HCT116 (cell line): ENCODE measurements at regions not wholly inside any gene's neighbourhood (a gene's known extent, or its start where the extent isn't known, plus 50 kb on each side); places are given as distances from the start of the nearest gene placed in this dataset.

Source experiments
- ATAC-seq: fragments of 200-7000 bp; cut with Tn5 transposase; 2 replicates; pipeline ENCODE4 v1.9.1; 2020; ENCODE audit warnings: mild to moderate bottlenecking, moderate library complexity
- BruUV-seq: library from RNA; stranded (reverse); fragments of 400-500 nt; replicated peaks from 2 replicates; lab custom pipeline; 2021; lab: Mats Ljungman, UMichigan
- CTCF ChIA-PET: fragments of 300-600 bp; sonication (Branson Sonifier 250); formaldehyde crosslinking; loops from one replicate; lab custom pipeline; 2021; ENCODE audit warnings: antibody characterized with exemption; lab: Charles Lee
- POLR2A ChIA-PET: fragments of 300-600, 350-600 bp; sonication (Branson Sonifier 250); formaldehyde crosslinking; loops from one replicate; lab custom pipeline; 2021; ENCODE audit warnings: antibody characterized with exemption; lab: Charles Lee
- RAD21 ChIA-PET, 2 experiments: fragments of 300-600 bp; sonication (Branson Sonifier 250); formaldehyde crosslinking; loops; one replicate each; lab custom pipeline; 2023; ENCODE audit warnings: low total read pairs in 2 of 2; ENCODE audit not compliant: uncharacterized antibody in 2 of 2, unreplicated experiment in 2 of 2, low non-redundant PET in 1 of 2; lab: Charles Lee
- DNase-seq: peaks from one replicate; pipeline ENCODE4 v3.0.0-alpha.2; 2010; ENCODE audit warnings: low read depth, low spot score
- H2AFZ ChIP-seq: fragments of 200-600 bp; shearing (Covaris generic), sonication (generic); 2 replicates; pipeline ENCODE4 v1.6.1; 2017; ENCODE audit warnings: low read depth, mixed run types, mixed read lengths, antibody characterized with exemption, low read length; ENCODE audit not compliant: poor library complexity, severe bottlenecking
- H3K27ac ChIP-seq: 2 replicates; pipeline ENCODE4 v1.5.1; 2012; ENCODE audit warnings: low read depth, low read length
- H3K27me3 ChIP-seq: fragments of 200-600 bp; sonication (generic); 2 replicates; pipeline ENCODE4 v1.6.1; 2016; ENCODE audit warnings: mixed run types, low read length, mixed read lengths; ENCODE audit not compliant: insufficient read depth
- H3K36me3 ChIP-seq, 2 experiments: fragments of 200-500 bp in 1 of 2; fragments of 200-600 bp in 1 of 2; sonication (Bioruptor generic) in 1 of 2; sonication (generic) in 1 of 2; 2 replicates each; pipeline versions ENCODE4 v1.5.1 to v1.6.1; 2014 to 2016; ENCODE audit warnings: low read length in 2 of 2, inconsistent platforms in 1 of 2, mixed read lengths in 1 of 2, mixed run types in 1 of 2; ENCODE audit not compliant: insufficient read depth in 2 of 2, control insufficient read depth in 1 of 2
- H3K4me1 ChIP-seq, 2 experiments: fragments of 200-600 bp in 1 of 2; sonication (generic) in 1 of 2; 2 replicates each; pipeline versions ENCODE4 v1.5.1 to v1.6.1; 2012 to 2017; ENCODE audit warnings: low read length in 2 of 2, inconsistent platforms in 1 of 2, mild to moderate bottlenecking in 1 of 2, mixed read lengths in 1 of 2, mixed run types in 1 of 2, moderate library complexity in 1 of 2; ENCODE audit not compliant: insufficient read depth in 2 of 2, control insufficient read depth in 1 of 2
- H3K4me2 ChIP-seq: fragments of 200-600 bp; sonication (generic); 2 replicates; pipeline ENCODE4 v1.6.1; 2017; ENCODE audit warnings: mixed run types, low read length, mixed read lengths
- H3K4me3 ChIP-seq, 2 experiments: fragments of 200-600 bp in 1 of 2; sonication (generic) in 1 of 2; replicated peaks in 1 of 2; 2 replicates each; pipeline ENCODE4 v1.5.1; 2011 to 2016; ENCODE audit warnings: low read length in 2 of 2, control low read depth in 1 of 2, low read depth in 1 of 2, mild to moderate bottlenecking in 1 of 2, mixed read lengths in 1 of 2, mixed run types in 1 of 2
- H3K79me2 ChIP-seq: fragments of 200-600 bp; sonication (generic); 2 replicates; pipeline ENCODE4 v1.6.1; 2017; ENCODE audit warnings: mild to moderate bottlenecking, mixed run types, low read length, moderate library complexity, mixed read lengths; ENCODE audit not compliant: insufficient read depth
- H3K9ac ChIP-seq: fragments of 200-600 bp; sonication (generic); 2 replicates; pipeline ENCODE4 v1.6.1; 2016; ENCODE audit warnings: low read length, mixed read lengths
- H3K9me2 ChIP-seq: fragments of 200-600 bp; sonication (generic), shearing (Covaris generic); 2 replicates; pipeline ENCODE4 v1.6.1; 2017; ENCODE audit warnings: mixed run types, mild to moderate bottlenecking, moderate library complexity; ENCODE audit not compliant: insufficient read depth
- H3K9me3 ChIP-seq, 2 experiments: fragments of 200-500 bp in 1 of 2; fragments of 200-600 bp in 1 of 2; sonication (Bioruptor generic) in 1 of 2; sonication (generic) in 1 of 2; 2 replicates each; pipeline ENCODE4 v1.6.1; 2014 to 2017; ENCODE audit warnings: low read length in 2 of 2, mixed read lengths in 2 of 2, inconsistent platforms in 1 of 2, low read depth in 1 of 2, mild to moderate bottlenecking in 1 of 2, mixed run types in 1 of 2, moderate library complexity in 1 of 2; ENCODE audit not compliant: control insufficient read depth in 1 of 2, insufficient read depth in 1 of 2
- H4K20me1 ChIP-seq: fragments of 200-600 bp; sonication (generic), shearing (Covaris generic); 2 replicates; pipeline ENCODE4 v1.6.1; 2017; ENCODE audit warnings: mixed run types, mild to moderate bottlenecking, moderate library complexity; ENCODE audit not compliant: insufficient read depth
- CBX3 ChIP-seq: IDR thresholded peaks from 2 replicates; pipeline ENCODE4 v1.6.1; 2012; ENCODE audit warnings: low read depth
- CEBPB ChIP-seq: IDR thresholded peaks from 2 replicates; pipeline ENCODE4 v1.6.1; 2012; ENCODE audit warnings: low read depth
- EGR1 ChIP-seq: IDR thresholded peaks from 2 replicates; pipeline ENCODE4 v1.6.1; 2012; ENCODE audit warnings: low read depth
- EZH2 ChIP-seq: fragments of 200-600 bp; sonication (generic); IDR thresholded peaks from 2 replicates; pipeline ENCODE4 v1.6.1; 2017; ENCODE audit warnings: antibody characterized with exemption, mixed run types
- POLR2A ChIP-seq: IDR thresholded peaks from 2 replicates; pipeline ENCODE4 v1.7.0; 2011; ENCODE audit warnings: borderline replicate concordance; ENCODE audit not compliant: insufficient read depth, insufficient read length; ENCODE audit errors: extremely low read depth
- POLR2AphosphoS5 ChIP-seq: IDR thresholded peaks from 2 replicates; pipeline ENCODE4 v1.6.1; 2011; ENCODE audit warnings: mild to moderate bottlenecking, low read depth, low read length, moderate library complexity
- RAD21 ChIP-seq: IDR thresholded peaks from 2 replicates; pipeline ENCODE4 v1.6.1; 2012; ENCODE audit warnings: low read depth, mild to moderate bottlenecking
- SIN3A ChIP-seq: IDR thresholded peaks from 2 replicates; pipeline ENCODE4 v1.6.1; 2012; ENCODE audit warnings: low read depth
- SRF ChIP-seq: IDR thresholded peaks from 2 replicates; pipeline ENCODE4 v1.6.1; 2012; ENCODE audit warnings: low read depth
- TCF7L2 ChIP-seq: IDR thresholded peaks from 2 replicates; pipeline ENCODE4 v1.7.0; 2011; ENCODE audit warnings: borderline replicate concordance, inconsistent platforms; ENCODE audit not compliant: insufficient read depth, insufficient read length; ENCODE audit errors: extremely low read depth
- YY1 ChIP-seq: IDR thresholded peaks from 2 replicates; pipeline ENCODE4 v1.6.1; 2011; ENCODE audit warnings: low read length, low read depth, moderate library complexity, mild to moderate bottlenecking; ENCODE audit not compliant: insufficient replicate concordance; ENCODE audit errors: extremely low read depth
- ZFX ChIP-seq: fragments of 450-650 bp; IDR thresholded peaks from 2 replicates; pipeline ENCODE4 v1.6.1; 2017
- ZNF274 ChIP-seq: fragments of 200-500 bp; sonication (Bioruptor generic); IDR thresholded peaks from 2 replicates; pipeline ENCODE4 v1.6.1; 2014; ENCODE audit warnings: mild to moderate bottlenecking, low read depth, low read length, inconsistent platforms
- intact Hi-C: fragments of 100-400 bp; cut with micrococcal nuclease; formaldehyde crosslinking; loops from 2 replicates; pipeline ENCODE4 v1.10.0; 2022
- TF ChIP-seq, protein P1 (sequence below): IDR thresholded peaks from 2 replicates; pipeline ENCODE4 v1.6.1; 2012; ENCODE audit warnings: low read depth
- TF ChIP-seq, protein P2 (sequence below): IDR thresholded peaks from 2 replicates; pipeline ENCODE4 v1.6.1; 2012
- TF ChIP-seq, protein P3 (sequence below): IDR thresholded peaks from 2 replicates; pipeline ENCODE4 v1.6.1; 2012
- TF ChIP-seq, protein P4 (sequence below), 3 experiments: fragments of 200-600 bp in 1 of 3; sonication (generic) in 1 of 3; IDR thresholded peaks in 2 of 3; conservative IDR thresholded peaks in 1 of 3; 2 replicates each; pipeline ENCODE4 v1.5.1; 2012 to 2017; ENCODE audit warnings: low read depth in 2 of 3, low read length in 2 of 3, antibody characterized with exemption in 1 of 3, borderline replicate concordance in 1 of 3, control low read depth in 1 of 3, mild to moderate bottlenecking in 1 of 3, mixed read lengths in 1 of 3, mixed run types in 1 of 3, moderate library complexity in 1 of 3; ENCODE audit not compliant: insufficient read depth in 1 of 3
- TF ChIP-seq, protein P5 (sequence below): IDR thresholded peaks from 2 replicates; pipeline ENCODE4 v1.6.1; 2011; ENCODE audit warnings: mild to moderate bottlenecking, low read length, moderate library complexity; ENCODE audit not compliant: insufficient replicate concordance; ENCODE audit errors: extremely low read depth

DNA sequence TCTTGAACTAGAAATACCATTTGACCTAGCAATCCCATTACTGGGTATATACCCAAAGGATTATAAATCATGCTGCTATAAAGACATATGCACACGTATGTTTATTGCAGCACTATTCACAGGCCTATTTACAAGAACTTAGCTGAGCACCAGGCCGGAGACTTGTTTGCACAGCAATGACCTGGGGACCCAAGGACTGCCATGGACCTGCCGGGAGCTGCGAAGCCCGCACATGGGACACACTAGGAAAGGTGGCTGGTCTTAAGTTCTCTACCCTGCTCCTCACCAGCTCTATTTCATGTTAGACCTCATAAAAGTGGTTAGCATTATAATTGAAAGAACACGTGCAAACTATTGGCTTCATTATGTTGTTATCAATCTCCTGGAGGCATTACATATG lies 70.4 kb upstream of the CST7 start:
- Histone ChIP-seq H3K9me2 (no peaks in the 10 kb centered on the region), H3K27ac (no peak overlapping the region), H3K9me3 (no peaks in the 10 kb centered on the region), H4K20me1 (no peaks in the 10 kb centered on the region), H3K4me1 (no peaks in the 10 kb centered on the region), H3K36me3 (no peaks in the 10 kb centered on the region), H3K27me3 (peaks cover 20% of the 10 kb centered on the region), H3K79me2 (no peaks in the 10 kb centered on the region), H3K4me3 (no peak overlapping the region), H2AFZ (no peak overlapping the region), H3K4me2 (no peak overlapping the region), H3K9ac (no peak overlapping the region)
- ChIA-PET CTCF (no interaction called here), RAD21 (no interaction called here), POLR2A (no interaction called here)
- no peak for DNase-seq
- ATAC-seq: no peak
- no TSS peak for BruUV-seq
- intact Hi-C loops: no loop called here
- TF ChIP-seq, protein P1, sequence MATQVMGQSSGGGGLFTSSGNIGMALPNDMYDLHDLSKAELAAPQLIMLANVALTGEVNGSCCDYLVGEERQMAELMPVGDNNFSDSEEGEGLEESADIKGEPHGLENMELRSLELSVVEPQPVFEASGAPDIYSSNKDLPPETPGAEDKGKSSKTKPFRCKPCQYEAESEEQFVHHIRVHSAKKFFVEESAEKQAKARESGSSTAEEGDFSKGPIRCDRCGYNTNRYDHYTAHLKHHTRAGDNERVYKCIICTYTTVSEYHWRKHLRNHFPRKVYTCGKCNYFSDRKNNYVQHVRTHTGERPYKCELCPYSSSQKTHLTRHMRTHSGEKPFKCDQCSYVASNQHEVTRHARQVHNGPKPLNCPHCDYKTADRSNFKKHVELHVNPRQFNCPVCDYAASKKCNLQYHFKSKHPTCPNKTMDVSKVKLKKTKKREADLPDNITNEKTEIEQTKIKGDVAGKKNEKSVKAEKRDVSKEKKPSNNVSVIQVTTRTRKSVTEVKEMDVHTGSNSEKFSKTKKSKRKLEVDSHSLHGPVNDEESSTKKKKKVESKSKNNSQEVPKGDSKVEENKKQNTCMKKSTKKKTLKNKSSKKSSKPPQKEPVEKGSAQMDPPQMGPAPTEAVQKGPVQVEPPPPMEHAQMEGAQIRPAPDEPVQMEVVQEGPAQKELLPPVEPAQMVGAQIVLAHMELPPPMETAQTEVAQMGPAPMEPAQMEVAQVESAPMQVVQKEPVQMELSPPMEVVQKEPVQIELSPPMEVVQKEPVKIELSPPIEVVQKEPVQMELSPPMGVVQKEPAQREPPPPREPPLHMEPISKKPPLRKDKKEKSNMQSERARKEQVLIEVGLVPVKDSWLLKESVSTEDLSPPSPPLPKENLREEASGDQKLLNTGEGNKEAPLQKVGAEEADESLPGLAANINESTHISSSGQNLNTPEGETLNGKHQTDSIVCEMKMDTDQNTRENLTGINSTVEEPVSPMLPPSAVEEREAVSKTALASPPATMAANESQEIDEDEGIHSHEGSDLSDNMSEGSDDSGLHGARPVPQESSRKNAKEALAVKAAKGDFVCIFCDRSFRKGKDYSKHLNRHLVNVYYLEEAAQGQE: no peak
- TF ChIP-seq, protein P2, sequence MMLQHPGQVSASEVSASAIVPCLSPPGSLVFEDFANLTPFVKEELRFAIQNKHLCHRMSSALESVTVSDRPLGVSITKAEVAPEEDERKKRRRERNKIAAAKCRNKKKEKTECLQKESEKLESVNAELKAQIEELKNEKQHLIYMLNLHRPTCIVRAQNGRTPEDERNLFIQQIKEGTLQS: no peak
- TF ChIP-seq POLR2AphosphoS5 (no peak), ZFX (no peak), RAD21 (no peak), SRF (no peak), POLR2A (no peak), YY1 (no peak), TCF7L2 (no peak), ZNF274 (no peak), EGR1 (no peak), EZH2 (no peak), CBX3 (no peak), SIN3A (no peak), CEBPB (no peak)
- TF ChIP-seq, protein P3, sequence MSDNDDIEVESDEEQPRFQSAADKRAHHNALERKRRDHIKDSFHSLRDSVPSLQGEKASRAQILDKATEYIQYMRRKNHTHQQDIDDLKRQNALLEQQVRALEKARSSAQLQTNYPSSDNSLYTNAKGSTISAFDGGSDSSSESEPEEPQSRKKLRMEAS: no peak
- TF ChIP-seq, protein P4, sequence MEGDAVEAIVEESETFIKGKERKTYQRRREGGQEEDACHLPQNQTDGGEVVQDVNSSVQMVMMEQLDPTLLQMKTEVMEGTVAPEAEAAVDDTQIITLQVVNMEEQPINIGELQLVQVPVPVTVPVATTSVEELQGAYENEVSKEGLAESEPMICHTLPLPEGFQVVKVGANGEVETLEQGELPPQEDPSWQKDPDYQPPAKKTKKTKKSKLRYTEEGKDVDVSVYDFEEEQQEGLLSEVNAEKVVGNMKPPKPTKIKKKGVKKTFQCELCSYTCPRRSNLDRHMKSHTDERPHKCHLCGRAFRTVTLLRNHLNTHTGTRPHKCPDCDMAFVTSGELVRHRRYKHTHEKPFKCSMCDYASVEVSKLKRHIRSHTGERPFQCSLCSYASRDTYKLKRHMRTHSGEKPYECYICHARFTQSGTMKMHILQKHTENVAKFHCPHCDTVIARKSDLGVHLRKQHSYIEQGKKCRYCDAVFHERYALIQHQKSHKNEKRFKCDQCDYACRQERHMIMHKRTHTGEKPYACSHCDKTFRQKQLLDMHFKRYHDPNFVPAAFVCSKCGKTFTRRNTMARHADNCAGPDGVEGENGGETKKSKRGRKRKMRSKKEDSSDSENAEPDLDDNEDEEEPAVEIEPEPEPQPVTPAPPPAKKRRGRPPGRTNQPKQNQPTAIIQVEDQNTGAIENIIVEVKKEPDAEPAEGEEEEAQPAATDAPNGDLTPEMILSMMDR (IDR thresholded peaks at IDR 0.05 in 2 of 3, conservative IDR thresholded peaks at IDR 0.05 in 1 of 3; ENCODE audit: borderline replicate concordance in 1 of 3, insufficient read depth in 1 of 3, low read depth in 2 of 3, low read length in 2 of 3): no peak
- TF ChIP-seq, protein P5, sequence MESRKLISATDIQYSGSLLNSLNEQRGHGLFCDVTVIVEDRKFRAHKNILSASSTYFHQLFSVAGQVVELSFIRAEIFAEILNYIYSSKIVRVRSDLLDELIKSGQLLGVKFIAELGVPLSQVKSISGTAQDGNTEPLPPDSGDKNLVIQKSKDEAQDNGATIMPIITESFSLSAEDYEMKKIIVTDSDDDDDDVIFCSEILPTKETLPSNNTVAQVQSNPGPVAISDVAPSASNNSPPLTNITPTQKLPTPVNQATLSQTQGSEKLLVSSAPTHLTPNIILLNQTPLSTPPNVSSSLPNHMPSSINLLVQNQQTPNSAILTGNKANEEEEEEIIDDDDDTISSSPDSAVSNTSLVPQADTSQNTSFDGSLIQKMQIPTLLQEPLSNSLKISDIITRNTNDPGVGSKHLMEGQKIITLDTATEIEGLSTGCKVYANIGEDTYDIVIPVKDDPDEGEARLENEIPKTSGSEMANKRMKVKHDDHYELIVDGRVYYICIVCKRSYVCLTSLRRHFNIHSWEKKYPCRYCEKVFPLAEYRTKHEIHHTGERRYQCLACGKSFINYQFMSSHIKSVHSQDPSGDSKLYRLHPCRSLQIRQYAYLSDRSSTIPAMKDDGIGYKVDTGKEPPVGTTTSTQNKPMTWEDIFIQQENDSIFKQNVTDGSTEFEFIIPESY: no peak
